Prostate gland (tissue), 2 donors: ENCODE measurements at regions not wholly inside any gene's neighbourhood (a gene's known extent, or its start where the extent isn't known, plus 50 kb on each side); places are given as distances from the start of the nearest gene placed in this dataset.

ENCODE experiments used
- DNase-seq: peaks from one replicate; pipeline ENCODE4 v3.0.0-alpha.2; 2019; ENCODE audit warnings: low spot score
- H3K27ac ChIP-seq, 2 donors: fragments of 200-600 bp; sonication (generic); 2 replicates each; pipeline ENCODE4 v1.5.1; 2017 to 2019
- H3K27me3 ChIP-seq: fragments of 200-600 bp; sonication (generic); replicated peaks from 2 replicates; pipeline ENCODE4 v1.5.1; 2019; ENCODE audit not compliant: insufficient read depth
- H3K36me3 ChIP-seq, 2 donors: fragments of 200-600 bp; sonication (generic); 1 replicate in 1 of 2; 2 replicates in 1 of 2; pipeline versions ENCODE4 v1.5.1 to v1.8.1; 2017 to 2019
- H3K4me1 ChIP-seq: fragments of 200-600 bp; sonication (generic); replicated peaks from 2 replicates; pipeline ENCODE4 v1.5.1; 2019
- H3K4me3 ChIP-seq, 2 donors: fragments of 200-600 bp; sonication (generic); 2 replicates each; pipeline ENCODE4 v1.5.1; 2017 to 2019
- H3K9me3 ChIP-seq: fragments of 200-600 bp; sonication (generic); 2 replicates; pipeline ENCODE4 v1.5.1; 2017
- POLR2A ChIP-seq: fragments of 450-650 bp; IDR thresholded peaks from one replicate; pipeline ENCODE4 v1.6.1; 2016; ENCODE audit warnings: antibody characterized with exemption, mild to moderate bottlenecking
- POLR2AphosphoS5 ChIP-seq: sonication (generic); formaldehyde crosslinking; IDR thresholded peaks from one replicate; pipeline ENCODE4 v1.6.1; 2017; ENCODE audit warnings: antibody characterized with exemption
- WGBS: methylation state at CpG from one replicate; pipeline ENCODE4 v1.1.5; 2018; 5-methylcytosine and 5-hydroxymethylcytosine counted together
- intact Hi-C: fragments of 100-400 bp; cut with DNase I; formaldehyde crosslinking; loops from one replicate; pipeline ENCODE4 v1.14.2; 2022
- TF ChIP-seq, protein P1 (sequence below), 4 experiments: fragments of 200-600 bp in 2 of 4; fragments of 450-650 bp in 2 of 4; sonication (generic) in 2 of 4; IDR thresholded peaks; 1 replicate in 3 of 4; 2 replicates in 1 of 4; pipeline ENCODE4 v1.5.1; 2016 to 2019; ENCODE audit warnings: antibody characterized with exemption in 4 of 4, mild to moderate bottlenecking in 2 of 4, moderate library complexity in 2 of 4

DNA sequence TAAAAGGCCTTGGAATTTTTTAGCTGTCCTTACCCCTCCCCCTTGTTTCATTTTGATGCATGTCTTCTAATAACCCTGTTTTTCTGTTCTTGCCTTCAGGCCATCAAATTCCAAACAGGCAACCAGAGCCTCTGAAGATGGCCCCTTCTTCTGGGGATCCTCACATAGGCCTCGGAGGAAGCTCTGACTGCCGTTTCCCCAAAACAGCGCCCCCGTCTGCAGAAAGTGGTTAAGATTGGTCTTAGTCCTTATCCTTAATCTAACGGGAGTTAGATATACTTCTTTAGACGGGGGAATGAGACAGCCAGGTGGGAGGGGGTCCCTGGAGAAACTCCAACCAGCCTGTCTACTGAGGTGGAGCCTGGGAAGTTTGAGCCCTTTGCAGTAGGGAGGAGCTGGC, 226.3 kb upstream of the ZNF608 start:
- Histone ChIP-seq H3K9me3 (no peaks in the 10 kb centered on the region), H3K36me3 (no peaks in the 10 kb centered on the region), H3K27me3 (no peaks in the 10 kb centered on the region), H3K4me3 (no peak overlapping the region), H3K4me1 (no peaks in the 10 kb centered on the region), H3K27ac (no peak overlapping the region)
- 91% methylated on average over 6 of the region's 6 CpGs for WGBS
- intact Hi-C loops = no loop called here
- no peak for DNase-seq
- TF ChIP-seq POLR2AphosphoS5 = no peak
- TF ChIP-seq, protein P1, sequence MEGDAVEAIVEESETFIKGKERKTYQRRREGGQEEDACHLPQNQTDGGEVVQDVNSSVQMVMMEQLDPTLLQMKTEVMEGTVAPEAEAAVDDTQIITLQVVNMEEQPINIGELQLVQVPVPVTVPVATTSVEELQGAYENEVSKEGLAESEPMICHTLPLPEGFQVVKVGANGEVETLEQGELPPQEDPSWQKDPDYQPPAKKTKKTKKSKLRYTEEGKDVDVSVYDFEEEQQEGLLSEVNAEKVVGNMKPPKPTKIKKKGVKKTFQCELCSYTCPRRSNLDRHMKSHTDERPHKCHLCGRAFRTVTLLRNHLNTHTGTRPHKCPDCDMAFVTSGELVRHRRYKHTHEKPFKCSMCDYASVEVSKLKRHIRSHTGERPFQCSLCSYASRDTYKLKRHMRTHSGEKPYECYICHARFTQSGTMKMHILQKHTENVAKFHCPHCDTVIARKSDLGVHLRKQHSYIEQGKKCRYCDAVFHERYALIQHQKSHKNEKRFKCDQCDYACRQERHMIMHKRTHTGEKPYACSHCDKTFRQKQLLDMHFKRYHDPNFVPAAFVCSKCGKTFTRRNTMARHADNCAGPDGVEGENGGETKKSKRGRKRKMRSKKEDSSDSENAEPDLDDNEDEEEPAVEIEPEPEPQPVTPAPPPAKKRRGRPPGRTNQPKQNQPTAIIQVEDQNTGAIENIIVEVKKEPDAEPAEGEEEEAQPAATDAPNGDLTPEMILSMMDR (IDR thresholded peaks at IDR 0.05) = no peak
- no peak for TF ChIP-seq POLR2A

DNA sequence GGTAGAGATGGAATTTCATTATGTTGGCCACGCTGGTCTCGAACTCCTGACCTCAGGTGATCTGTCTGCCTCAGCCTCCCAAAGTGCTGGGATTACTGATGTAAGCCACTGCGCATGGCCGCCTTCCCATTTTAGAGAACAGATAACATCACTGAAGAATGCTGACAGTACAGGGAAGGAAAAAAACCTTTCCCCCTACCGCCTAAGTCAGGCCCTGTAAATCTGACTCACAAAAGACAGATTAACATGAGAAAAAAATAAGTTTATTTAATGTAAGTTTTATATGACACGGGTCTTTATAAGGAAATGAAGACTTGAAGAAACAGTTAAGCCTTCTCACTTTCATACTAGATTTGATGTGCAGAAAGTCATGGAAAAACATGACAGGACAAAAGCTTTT, 227.2 kb upstream of the ZNF608 start:
- DNase-seq = no peak
- intact Hi-C loops = no loop called here
- Histone ChIP-seq H3K27me3 (no peaks in the 10 kb centered on the region), H3K27ac (no peak overlapping the region), H3K9me3 (no peaks in the 10 kb centered on the region), H3K4me3 (no peak overlapping the region), H3K4me1 (no peaks in the 10 kb centered on the region), H3K36me3 (no peaks in the 10 kb centered on the region)
- no peak for TF ChIP-seq POLR2AphosphoS5
- no peak for TF ChIP-seq POLR2A
- TF ChIP-seq, protein P1 (IDR thresholded peaks at IDR 0.05) = no peak
- 67% methylated on average over 6 of the region's 6 CpGs for WGBS

DNA sequence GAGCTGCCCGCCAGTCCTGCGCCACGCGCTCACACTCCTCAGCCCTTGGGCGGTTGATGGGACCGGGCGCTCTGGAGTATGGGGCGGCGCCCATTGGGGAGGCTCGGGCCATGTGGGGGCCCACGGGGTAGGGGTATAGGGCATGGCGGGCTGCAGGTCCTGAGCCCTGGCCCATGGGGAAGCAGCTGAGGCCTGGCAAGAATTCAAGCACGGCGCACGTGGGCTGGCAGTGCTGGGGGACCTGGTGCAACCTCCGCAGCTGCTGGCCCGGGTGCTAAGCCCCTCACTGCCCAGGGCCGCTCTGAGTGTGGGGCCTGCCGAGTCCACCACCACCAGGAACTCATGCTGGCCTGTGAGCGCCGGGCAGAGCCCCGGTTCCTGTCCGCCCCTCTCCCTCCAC, 229.6 kb upstream of the ZNF608 start:
- no peak overlapping the region for H3K4me3 ChIP-seq
- H3K36me3 ChIP-seq = no peaks in the 10 kb centered on the region
- H3K27me3 ChIP-seq = no peaks in the 10 kb centered on the region
- DNase-seq = no peak
- intact Hi-C loops = no loop called here
- no peak overlapping the region for H3K27ac ChIP-seq
- no peak for TF ChIP-seq POLR2A
- TF ChIP-seq, protein P1 (IDR thresholded peaks at IDR 0.05) = no peak
- no peak for TF ChIP-seq POLR2AphosphoS5
- no peaks in the 10 kb centered on the region for H3K4me1 ChIP-seq
- H3K9me3 ChIP-seq = no peaks in the 10 kb centered on the region
- 95% methylated on average over 22 of the region's 23 CpGs for WGBS

DNA sequence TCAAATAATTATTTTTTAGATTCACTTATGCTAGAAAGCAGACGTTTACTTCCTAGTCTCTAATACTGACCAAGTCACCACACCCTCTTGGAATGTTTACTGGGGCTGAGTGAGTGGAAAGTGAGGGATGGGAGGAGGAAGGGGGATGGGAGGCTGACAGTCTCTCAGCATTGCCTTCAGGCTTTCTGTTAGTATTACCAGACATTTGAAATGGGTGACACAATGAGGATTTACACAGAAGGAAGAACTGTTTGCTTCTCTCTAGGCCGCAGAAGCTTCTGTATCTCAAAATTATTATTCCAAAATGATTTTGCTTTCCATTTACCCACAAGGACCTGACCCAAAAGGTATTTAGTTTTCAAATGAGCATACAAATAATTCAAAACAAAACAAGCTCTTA, 232.8 kb upstream of the ZNF608 start:
- intact Hi-C loops = no loop called here
- H3K4me3 ChIP-seq = no peak overlapping the region
- H3K9me3 ChIP-seq = no peaks in the 10 kb centered on the region
- DNase-seq = no peak
- no peaks in the 10 kb centered on the region for H3K4me1 ChIP-seq
- WGBS = 33% methylated on average over 2 of the region's 2 CpGs
- H3K27me3 ChIP-seq = no peaks in the 10 kb centered on the region
- no peak overlapping the region for H3K27ac ChIP-seq
- TF ChIP-seq POLR2AphosphoS5 (no peak), POLR2A (no peak)
- TF ChIP-seq, protein P1 (IDR thresholded peaks at IDR 0.05) = no peak
- no peaks in the 10 kb centered on the region for H3K36me3 ChIP-seq

DNA sequence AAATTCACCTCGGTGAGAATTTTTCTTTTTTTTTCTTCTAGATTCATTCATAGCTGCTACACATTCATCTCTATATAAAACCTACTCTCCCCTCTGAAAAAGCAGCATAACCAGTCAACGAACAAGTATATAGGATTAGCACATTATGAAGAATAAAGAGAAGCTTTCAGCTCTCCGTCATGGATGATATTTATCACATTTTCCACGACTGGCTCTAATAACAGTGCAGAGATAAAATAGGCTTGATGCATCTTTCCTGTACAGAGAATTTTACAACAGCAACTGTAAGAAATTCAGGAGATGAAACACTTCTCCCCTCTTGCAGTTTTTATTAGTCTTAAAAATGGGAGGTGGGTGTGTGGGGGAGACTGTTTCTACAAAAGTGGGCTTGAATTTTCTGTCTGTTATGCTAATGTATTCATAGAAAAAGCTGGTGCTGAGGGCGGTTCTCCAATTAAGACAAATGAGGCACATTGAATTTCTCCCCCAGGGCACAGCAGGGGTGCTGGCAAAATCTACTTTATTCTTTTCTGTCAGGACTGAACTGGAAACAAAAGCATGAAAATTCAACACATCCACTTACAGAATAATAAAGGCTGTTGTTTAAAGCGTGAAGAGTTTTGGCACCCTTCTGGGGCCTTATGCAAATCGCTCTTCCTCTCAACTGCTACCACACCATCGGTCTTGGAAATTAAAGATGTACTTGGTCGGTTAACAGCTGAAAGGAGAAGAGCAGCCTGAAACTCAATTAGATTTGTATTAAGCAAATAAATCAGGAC, 233.9 kb upstream of the ZNF608 start:
- Histone ChIP-seq H3K4me3 (no peak overlapping the region), H3K36me3 (no peaks in the 10 kb centered on the region), H3K4me1 (no peaks in the 10 kb centered on the region), H3K27me3 (no peaks in the 10 kb centered on the region), H3K27ac (no peak overlapping the region), H3K9me3 (no peaks in the 10 kb centered on the region)
- no peak for TF ChIP-seq POLR2AphosphoS5
- TF ChIP-seq, protein P1 (IDR thresholded peaks at IDR 0.05) = no peak
- no peak for TF ChIP-seq POLR2A
- WGBS = 38% methylated on average over 9 of the region's 9 CpGs
- DNase-seq = no peak
- intact Hi-C loops = no loop called here
